SU-DHL-6 (cell line): ENCODE measurements at regions not wholly inside any gene's neighbourhood (a gene's known extent, or its start where the extent isn't known, plus 50 kb on each side); places are given as distances from the start of the nearest gene placed in this dataset.

Experiments
- H2AFZ ChIP-seq: fragments of 200-600 bp; sonication (generic); 2 replicates; pipeline ENCODE4 v1.6.1; 2014; ENCODE audit warnings: low read depth, mild to moderate bottlenecking, moderate library complexity, mixed read lengths, antibody characterized with exemption, low read length; ENCODE audit not compliant: severe bottlenecking
- H3F3A ChIP-seq: fragments of 200-600 bp; shearing (Covaris generic); 2 replicates; pipeline ENCODE4 v1.6.0; 2016; ENCODE audit warnings: antibody characterized with exemption, mild to moderate bottlenecking; ENCODE audit not compliant: insufficient read depth
- H3K27ac ChIP-seq: fragments of 200-600 bp; sonication (generic); 2 replicates; pipeline ENCODE4 v1.5.1; 2016; ENCODE audit warnings: low read depth, mild to moderate bottlenecking, low read length, moderate library complexity, mixed read lengths
- H3K27me3 ChIP-seq: fragments of 200-600 bp; sonication (generic), shearing (Covaris generic); 2 replicates; pipeline ENCODE4 v1.6.0; 2014; ENCODE audit warnings: mild to moderate bottlenecking, low read length
- H3K36me3 ChIP-seq: fragments of 200-600 bp; sonication (generic); 2 replicates; pipeline ENCODE4 v1.6.1; 2014; ENCODE audit warnings: mild to moderate bottlenecking, low read length, mixed read lengths
- H3K4me2 ChIP-seq: fragments of 300-600, 200-600 bp; shearing (Covaris generic), sonication (generic); 2 replicates; pipeline ENCODE4 v1.6.0; 2014; ENCODE audit warnings: low read length, low read depth, mild to moderate bottlenecking; ENCODE audit not compliant: poor library complexity, severe bottlenecking
- H3K4me3 ChIP-seq: fragments of 200-600 bp; sonication (generic); 2 replicates; pipeline ENCODE4 v1.5.1; 2014; ENCODE audit warnings: antibody characterized with exemption, low read length, mild to moderate bottlenecking, mixed read lengths; ENCODE audit not compliant: insufficient read depth, poor library complexity, severe bottlenecking
- H3K79me2 ChIP-seq: fragments of 200-600 bp; sonication (generic); 2 replicates; pipeline ENCODE4 v1.6.1; 2014; ENCODE audit warnings: mild to moderate bottlenecking, low read length, moderate library complexity; ENCODE audit not compliant: insufficient read depth
- H3K9ac ChIP-seq: fragments of 200-600 bp; sonication (generic); 2 replicates; pipeline ENCODE4 v1.7.0; 2014; ENCODE audit warnings: mild to moderate bottlenecking, low read length
- H3K9me2 ChIP-seq: fragments of 200-600 bp; sonication (generic); replicated peaks from 2 replicates; pipeline ENCODE4 v1.6.1; 2014; ENCODE audit warnings: low read length; ENCODE audit not compliant: insufficient read depth
- H3K9me3 ChIP-seq: fragments of 200-600 bp; sonication (generic); 2 replicates; pipeline ENCODE4 v1.6.1; 2014; ENCODE audit warnings: low read length, mixed read lengths; ENCODE audit not compliant: insufficient read depth
- H4K20me1 ChIP-seq: fragments of 200-600 bp; sonication (generic); 2 replicates; pipeline ENCODE4 v1.6.1; 2014; ENCODE audit warnings: low read depth, mild to moderate bottlenecking, antibody characterized with exemption, low read length, moderate library complexity, mixed read lengths
- EZH2phosphoT487 ChIP-seq: fragments of 200-600 bp; sonication (generic), shearing (Covaris generic); conservative IDR thresholded peaks from 2 replicates; pipeline ENCODE4 v1.6.1; 2018; ENCODE audit warnings: mild to moderate bottlenecking, antibody characterized with exemption, low read length, moderate library complexity, mixed read lengths
- TF ChIP-seq, protein P1 (sequence below): fragments of 200-600 bp; sonication (generic); IDR thresholded peaks from one replicate; pipeline ENCODE4 v1.5.1; 2017; ENCODE audit warnings: antibody characterized with exemption, mild to moderate bottlenecking, low read length, moderate library complexity; ENCODE audit not compliant: insufficient read depth, poor library complexity, severe bottlenecking

DNA sequence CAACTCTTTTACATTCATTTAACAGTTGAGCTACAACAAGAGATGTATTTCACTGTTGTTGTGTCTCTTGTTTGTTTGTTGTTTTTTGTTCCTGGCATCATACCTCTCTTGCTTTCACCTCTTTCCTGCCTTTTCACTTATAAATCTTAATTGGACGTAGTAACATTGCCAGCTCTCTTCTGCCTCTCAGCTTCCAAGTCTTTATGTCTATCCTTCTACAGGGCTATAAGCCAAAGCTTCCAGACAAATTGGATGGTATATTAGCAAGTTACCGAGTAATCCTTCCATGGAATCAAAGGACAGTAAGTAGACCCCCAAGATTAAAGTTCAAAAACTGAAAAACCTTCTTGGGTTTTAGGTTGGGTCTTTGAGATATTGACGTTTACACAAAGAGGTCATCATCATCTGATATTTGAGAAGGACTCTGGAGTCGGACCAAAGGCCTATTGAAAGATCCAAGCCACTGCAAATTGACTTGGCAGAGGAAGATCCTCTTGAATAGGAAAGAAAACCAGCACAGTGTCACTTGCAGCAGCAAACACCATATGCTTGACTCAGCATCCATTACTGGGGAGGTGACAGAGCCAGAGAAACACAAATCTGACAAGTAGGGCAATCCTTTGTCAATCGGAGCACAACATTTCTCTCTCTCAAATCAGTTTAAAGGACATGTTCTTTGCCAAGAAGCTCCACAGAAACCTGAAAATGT, 648.5 kb upstream of the NR2F2 start:
- no peaks in the 10 kb centered on the region for H3K9me2 ChIP-seq
- no peak overlapping the region for H3K4me3 ChIP-seq
- H3F3A ChIP-seq: no peaks in the 10 kb centered on the region
- H3K27me3 ChIP-seq: no peaks in the 10 kb centered on the region
- no peaks in the 10 kb centered on the region for H3K9me3 ChIP-seq
- no peak overlapping the region for H3K27ac ChIP-seq
- no peaks in the 10 kb centered on the region for H3K36me3 ChIP-seq
- no peak overlapping the region for H3K9ac ChIP-seq
- no peak overlapping the region for H3K4me2 ChIP-seq
- no peak for TF ChIP-seq EZH2phosphoT487
- TF ChIP-seq, protein P1, sequence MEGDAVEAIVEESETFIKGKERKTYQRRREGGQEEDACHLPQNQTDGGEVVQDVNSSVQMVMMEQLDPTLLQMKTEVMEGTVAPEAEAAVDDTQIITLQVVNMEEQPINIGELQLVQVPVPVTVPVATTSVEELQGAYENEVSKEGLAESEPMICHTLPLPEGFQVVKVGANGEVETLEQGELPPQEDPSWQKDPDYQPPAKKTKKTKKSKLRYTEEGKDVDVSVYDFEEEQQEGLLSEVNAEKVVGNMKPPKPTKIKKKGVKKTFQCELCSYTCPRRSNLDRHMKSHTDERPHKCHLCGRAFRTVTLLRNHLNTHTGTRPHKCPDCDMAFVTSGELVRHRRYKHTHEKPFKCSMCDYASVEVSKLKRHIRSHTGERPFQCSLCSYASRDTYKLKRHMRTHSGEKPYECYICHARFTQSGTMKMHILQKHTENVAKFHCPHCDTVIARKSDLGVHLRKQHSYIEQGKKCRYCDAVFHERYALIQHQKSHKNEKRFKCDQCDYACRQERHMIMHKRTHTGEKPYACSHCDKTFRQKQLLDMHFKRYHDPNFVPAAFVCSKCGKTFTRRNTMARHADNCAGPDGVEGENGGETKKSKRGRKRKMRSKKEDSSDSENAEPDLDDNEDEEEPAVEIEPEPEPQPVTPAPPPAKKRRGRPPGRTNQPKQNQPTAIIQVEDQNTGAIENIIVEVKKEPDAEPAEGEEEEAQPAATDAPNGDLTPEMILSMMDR: no peak
- H3K79me2 ChIP-seq: no peaks in the 10 kb centered on the region
- no peaks in the 10 kb centered on the region for H4K20me1 ChIP-seq
- H2AFZ ChIP-seq: no peak overlapping the region

DNA sequence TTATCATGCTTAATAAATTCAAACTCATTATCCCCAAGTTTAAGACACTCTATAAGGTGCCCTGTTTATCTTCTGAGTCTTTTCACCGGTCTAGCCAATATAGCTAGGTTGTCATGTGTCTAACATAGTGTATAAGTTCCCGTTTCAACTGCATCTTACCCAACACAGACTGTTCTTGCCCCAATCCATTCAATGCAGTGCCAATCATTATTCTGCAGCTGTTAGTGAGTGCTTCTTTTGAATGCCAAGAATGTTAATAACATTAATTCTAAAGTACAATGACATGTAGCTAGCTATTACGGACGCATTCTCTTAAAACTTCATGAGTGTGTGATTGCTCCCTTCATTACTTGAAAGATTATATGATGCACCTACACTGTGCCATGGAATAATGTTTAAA, 646.4 kb upstream of the NR2F2 start:
- H3K9me3 ChIP-seq: no peaks in the 10 kb centered on the region
- H3K27me3 ChIP-seq: no peaks in the 10 kb centered on the region
- H3K9me2 ChIP-seq: no peaks in the 10 kb centered on the region
- no peak overlapping the region for H3K4me3 ChIP-seq
- no peaks in the 10 kb centered on the region for H4K20me1 ChIP-seq
- no peak overlapping the region for H3K9ac ChIP-seq
- no peak for TF ChIP-seq EZH2phosphoT487
- TF ChIP-seq, protein P1: no peak
- no peak overlapping the region for H2AFZ ChIP-seq
- no peaks in the 10 kb centered on the region for H3F3A ChIP-seq
- H3K27ac ChIP-seq: no peak overlapping the region
- H3K4me2 ChIP-seq: no peak overlapping the region
- H3K36me3 ChIP-seq: no peaks in the 10 kb centered on the region
- no peaks in the 10 kb centered on the region for H3K79me2 ChIP-seq

DNA sequence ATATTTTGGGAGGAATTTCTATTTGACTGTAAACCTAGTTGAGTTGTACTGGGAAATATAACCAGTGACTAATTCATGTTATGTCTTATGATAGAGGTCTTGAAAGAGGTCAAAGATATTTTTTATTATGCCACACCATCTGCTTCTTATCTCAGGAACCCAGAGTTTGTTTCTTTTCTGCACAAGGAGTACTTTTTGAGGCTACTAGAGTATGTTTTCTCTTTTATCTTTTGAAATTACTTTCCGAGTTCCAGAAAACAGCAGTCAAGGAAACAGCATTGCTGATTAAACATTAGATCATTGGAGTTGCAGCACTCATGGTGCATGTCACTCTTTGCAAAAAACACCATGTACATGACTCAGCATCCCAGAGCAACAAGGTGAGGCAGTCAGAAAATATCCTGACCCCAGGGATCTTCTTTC, 645.8 kb upstream of the NR2F2 start:
- H3K9me2 ChIP-seq: no peaks in the 10 kb centered on the region
- no peak overlapping the region for H2AFZ ChIP-seq
- no peaks in the 10 kb centered on the region for H3K27me3 ChIP-seq
- no peaks in the 10 kb centered on the region for H3K9me3 ChIP-seq
- H3K36me3 ChIP-seq: no peaks in the 10 kb centered on the region
- H3K4me3 ChIP-seq: no peak overlapping the region
- H3K27ac ChIP-seq: no peak overlapping the region
- H3K79me2 ChIP-seq: no peaks in the 10 kb centered on the region
- no peaks in the 10 kb centered on the region for H3F3A ChIP-seq
- H3K4me2 ChIP-seq: no peak overlapping the region
- H4K20me1 ChIP-seq: no peaks in the 10 kb centered on the region
- no peak overlapping the region for H3K9ac ChIP-seq
- TF ChIP-seq EZH2phosphoT487: no peak
- TF ChIP-seq, protein P1: no peak
